Calu3 (cell line): ENCODE measurements at regions not wholly inside any gene's neighbourhood (a gene's known extent, or its start where the extent isn't known, plus 50 kb on each side); places are given as distances from the start of the nearest gene placed in this dataset.

Experiments used
- BruUV-seq: library from RNA; stranded (reverse); fragments of 400-500 nt; replicated peaks from 2 replicates; lab custom pipeline; 2021; lab: Mats Ljungman, UMichigan
- CTCF ChIA-PET: fragments of 300-600 bp; sonication (Branson Sonifier 250); formaldehyde crosslinking; loops from one replicate; lab custom pipeline; 2022; ENCODE audit warnings: antibody characterized with exemption; lab: Charles Lee
- DNase-seq: peaks from one replicate; pipeline ENCODE4 v3.0.0; 2022
- H3K27ac Mint-ChIP-seq: one replicate; pipeline ENCODE4 v1.8.0; 2022; ENCODE audit warnings: mixed read lengths; ENCODE audit not compliant: unreplicated experiment
- H3K27me3 Mint-ChIP-seq: one replicate; pipeline ENCODE4 v1.8.0; 2022; ENCODE audit warnings: mixed read lengths; ENCODE audit not compliant: unreplicated experiment
- H3K36me3 Mint-ChIP-seq: one replicate; pipeline ENCODE4 v1.8.0; 2022; ENCODE audit warnings: mild to moderate bottlenecking, moderate library complexity, mixed read lengths; ENCODE audit not compliant: insufficient read depth, unreplicated experiment
- H3K4me1 Mint-ChIP-seq: one replicate; pipeline ENCODE4 v1.8.0; 2022; ENCODE audit warnings: mild to moderate bottlenecking, low read depth, mixed read lengths; ENCODE audit not compliant: unreplicated experiment
- H3K4me3 Mint-ChIP-seq: one replicate; pipeline ENCODE4 v1.8.0; 2022; ENCODE audit warnings: mild to moderate bottlenecking, low read depth, moderate library complexity, mixed read lengths; ENCODE audit not compliant: unreplicated experiment
- H3K9me3 Mint-ChIP-seq: one replicate; pipeline ENCODE4 v1.8.0; 2022; ENCODE audit warnings: low read depth, mixed read lengths; ENCODE audit not compliant: unreplicated experiment
- CTCF ChIP-seq: fragments of 200-600 bp; IDR thresholded peaks from one replicate; pipeline ENCODE4 v1.8.0; 2022; ENCODE audit warnings: antibody characterized with exemption; ENCODE audit not compliant: unreplicated experiment
- intact Hi-C: fragments of 100-400 bp; cut with micrococcal nuclease; formaldehyde crosslinking; loops from one replicate; pipeline ENCODE4 v1.10.0; 2022; ENCODE audit not compliant: unreplicated experiment

- no TSS peak for BruUV-seq
- Mint-ChIP-seq H3K4me1 (peaks cover 9% of the 10 kb centered on the region), H3K27ac (no peak overlapping the region), H3K4me3 (no peak overlapping the region), H3K27me3 (no peaks in the 10 kb centered on the region), H3K36me3 (no peaks in the 10 kb centered on the region), H3K9me3 (no peaks in the 10 kb centered on the region)
- no peak for TF ChIP-seq CTCF
- intact Hi-C loops, result loop anchor here (10.0 kb wide), 1 partner anchor 1395 kb away; no protein-coding TSS in a partner anchor
- DNase-seq, result no peak
- CTCF ChIA-PET, result no interaction called here
Measured at GRCh38 chr6:81999826-82000225, 247.3 kb upstream of the TENT5A start.

GRCh38 chr6:81999270-81999669 lies 246.8 kb upstream of the TENT5A start:
- no peak for TF ChIP-seq CTCF
- peaks cover 9% of the 10 kb centered on the region for H3K4me1 Mint-ChIP-seq
- no peak overlapping the region for H3K27ac Mint-ChIP-seq
- intact Hi-C loops, result no loop called here
- no peak for DNase-seq
- no peak overlapping the region for H3K4me3 Mint-ChIP-seq
- CTCF ChIA-PET, result no interaction called here
- no peaks in the 10 kb centered on the region for H3K36me3 Mint-ChIP-seq
- H3K27me3 Mint-ChIP-seq, result no peaks in the 10 kb centered on the region
- BruUV-seq, result no TSS peak
- no peaks in the 10 kb centered on the region for H3K9me3 Mint-ChIP-seq

GRCh38 chr6:81998432-81998831 lies 246.0 kb upstream of the TENT5A start:
- no peaks in the 10 kb centered on the region for H3K36me3 Mint-ChIP-seq
- no peak overlapping the region for H3K27ac Mint-ChIP-seq
- H3K4me1 Mint-ChIP-seq, result peaks cover 9% of the 10 kb centered on the region
- no peaks in the 10 kb centered on the region for H3K9me3 Mint-ChIP-seq
- H3K4me3 Mint-ChIP-seq, result no peak overlapping the region
- TF ChIP-seq CTCF, result no peak
- BruUV-seq, result no TSS peak
- CTCF ChIA-PET, result no interaction called here
- no peak for DNase-seq
- H3K27me3 Mint-ChIP-seq, result no peaks in the 10 kb centered on the region
- intact Hi-C loops, result no loop called here

- TF ChIP-seq CTCF, result no peak
- DNase-seq, result no peak
- no peaks in the 10 kb centered on the region for H3K36me3 Mint-ChIP-seq
- peaks cover 9% of the 10 kb centered on the region for H3K4me1 Mint-ChIP-seq
- BruUV-seq, result no TSS peak
- no peak overlapping the region for H3K27ac Mint-ChIP-seq
- no peak overlapping the region for H3K4me3 Mint-ChIP-seq
- intact Hi-C loops, result no loop called here
- no peaks in the 10 kb centered on the region for H3K27me3 Mint-ChIP-seq
- CTCF ChIA-PET, result no interaction called here
- H3K9me3 Mint-ChIP-seq, result no peaks in the 10 kb centered on the region
Measured at GRCh38 chr6:81997090-81997926, 244.8 kb upstream of the TENT5A start.
